B cell (primary cell): ENCODE measurements at regions not wholly inside any gene's neighbourhood (a gene's known extent, or its start where the extent isn't known, plus 50 kb on each side); places are given as distances from the start of the nearest gene placed in this dataset.

Experiments
- ATAC-seq: fragments of 200-7000 bp; cut with Tn5 transposase; one replicate; pipeline ENCODE4 v1.10.0; 2021; ENCODE audit warnings: low read depth, mild to moderate bottlenecking, moderate number of reproducible peaks, moderate library complexity
- CTCF ChIA-PET: fragments of 350-600 bp; sonication (Branson Sonifier 250); formaldehyde crosslinking; loops from one replicate; lab custom pipeline; 2021; ENCODE audit warnings: antibody characterized with exemption, inconsistent platforms; lab: Charles Lee
- POLR2A ChIA-PET: fragments of 350-600 bp; sonication (Branson Sonifier 250); formaldehyde crosslinking; loops from one replicate; lab custom pipeline; 2021; ENCODE audit warnings: antibody characterized with exemption; lab: Charles Lee
- DNase-seq: peaks from one replicate; pipeline ENCODE4 v3.0.0; 2013
- H2AFZ ChIP-seq: 2 replicates; pipeline ENCODE4 v1.6.1; 2012; ENCODE audit warnings: mild to moderate bottlenecking, low read depth, low read length; ENCODE audit not compliant: insufficient read depth, poor library complexity, severe bottlenecking
- H3K27ac ChIP-seq, 2 donors: 1 replicate in 1 of 2; 2 replicates in 1 of 2; pipeline ENCODE4 v1.5.1; 2012 to 2013; ENCODE audit warnings: low read length in 2 of 2, mild to moderate bottlenecking in 2 of 2, moderate library complexity in 1 of 2
- H3K27me3 ChIP-seq, 4 experiments: fragments of 200-600 bp in 1 of 4; sonication (generic) in 1 of 4; replicated peaks in 1 of 4; 1 replicate in 2 of 4; 2 replicates in 2 of 4; pipeline versions ENCODE4 v1.6.1 to v1.7.0; 2013 to 2016; ENCODE audit warnings: low read length in 3 of 4, mild to moderate bottlenecking in 2 of 4, mixed read lengths in 1 of 4, moderate library complexity in 1 of 4; ENCODE audit not compliant: insufficient read depth in 4 of 4, control insufficient read depth in 3 of 4; ENCODE audit errors: control extremely low read depth in 1 of 4
- H3K36me3 ChIP-seq, 2 experiments: replicated peaks in 1 of 2; 1 replicate in 1 of 2; 2 replicates in 1 of 2; pipeline versions ENCODE4 v1.6.1 to v1.7.1; 2013; ENCODE audit warnings: low read length in 1 of 2; ENCODE audit not compliant: insufficient read depth in 2 of 2, control insufficient read depth in 1 of 2; ENCODE audit errors: control extremely low read depth in 1 of 2, extremely low read depth in 1 of 2
- H3K4me1 ChIP-seq, 2 donors: fragments of 200-600 bp in 1 of 2; sonication (generic) in 1 of 2; 1 replicate in 1 of 2; 2 replicates in 1 of 2; pipeline versions ENCODE4 v1.5.1 to v1.6.1; 2013 to 2017; ENCODE audit warnings: low read length in 2 of 2; ENCODE audit not compliant: control insufficient read depth in 2 of 2, insufficient read depth in 2 of 2
- H3K4me2 ChIP-seq: replicated peaks from 2 replicates; pipeline ENCODE3; 2012; ENCODE audit warnings: mild to moderate bottlenecking, low read depth, low read length; ENCODE audit not compliant: poor library complexity, severe bottlenecking
- H3K4me3 ChIP-seq, 5 experiments: fragments of 200-600 bp in 1 of 5; sonication (generic) in 1 of 5; 1 replicate in 3 of 5; 2 replicates in 2 of 5; pipeline versions ENCODE4 v1.5.1 to v1.7.0; 2011 to 2016; ENCODE audit warnings: low read length in 4 of 5, mild to moderate bottlenecking in 4 of 5, low read depth in 2 of 5, control low read depth in 1 of 5, moderate library complexity in 1 of 5; ENCODE audit not compliant: insufficient read depth in 1 of 5; ENCODE audit errors: control extremely low read depth in 1 of 5, extremely low read depth in 1 of 5
- H3K79me2 ChIP-seq: fragments of 200-600 bp; sonication (generic); one replicate; pipeline ENCODE4 v1.6.0; 2016; ENCODE audit warnings: low read length; ENCODE audit not compliant: control insufficient read depth, insufficient read depth
- H3K9ac ChIP-seq: fragments of 200-600 bp; sonication (generic); 2 replicates; pipeline ENCODE4 v1.6.1; 2017; ENCODE audit warnings: mild to moderate bottlenecking, low read length, moderate library complexity
- H3K9me3 ChIP-seq, 3 donors: one replicate each; pipeline versions ENCODE4 v1.6.1 to v1.7.1; 2013; ENCODE audit warnings: low read length in 2 of 3; ENCODE audit not compliant: control insufficient read depth in 2 of 3, insufficient read depth in 1 of 3; ENCODE audit errors: control extremely low read depth in 1 of 3
- H4K20me1 ChIP-seq: 2 replicates; pipeline ENCODE4 v1.6.0; 2012; ENCODE audit warnings: mild to moderate bottlenecking, low read length; ENCODE audit not compliant: insufficient read depth, control insufficient read depth, poor library complexity, severe bottlenecking
- H3K27ac Mint-ChIP-seq: one replicate; pipeline ENCODE4 v1.8.0; 2021; ENCODE audit warnings: mixed read lengths
- H3K27me3 Mint-ChIP-seq: one replicate; pipeline ENCODE4 v1.8.0; 2021; ENCODE audit warnings: mixed read lengths
- H3K4me1 Mint-ChIP-seq: one replicate; pipeline ENCODE4 v1.8.0; 2021; ENCODE audit warnings: mixed read lengths
- H3K4me3 Mint-ChIP-seq: one replicate; pipeline ENCODE4 v1.8.0; 2021; ENCODE audit warnings: mixed read lengths
- H3K9me3 Mint-ChIP-seq: one replicate; pipeline ENCODE4 v1.8.0; 2022; ENCODE audit warnings: mixed read lengths; ENCODE audit not compliant: insufficient read depth
- EZH2 ChIP-seq: IDR thresholded peaks from 2 replicates; pipeline ENCODE4 v1.6.1; 2012; ENCODE audit warnings: borderline replicate concordance, low read depth, mild to moderate bottlenecking, moderate library complexity, low read length; ENCODE audit not compliant: insufficient read depth, poor library complexity, severe bottlenecking
- WGBS: methylation state at CpG from one replicate; pipeline ENCODE4 v1.1.5; 2013; ENCODE audit warnings: missing lambda C conversion rate; ENCODE audit not compliant: insufficient coverage; 5-methylcytosine and 5-hydroxymethylcytosine counted together
- intact Hi-C: fragments of 100-400 bp; cut with micrococcal nuclease; formaldehyde crosslinking; loops from one replicate; pipeline ENCODE4 v1.10.0; 2022
- TF ChIP-seq, protein P1 (sequence below): fragments of 200-600 bp; IDR thresholded peaks from one replicate; pipeline ENCODE4 v1.8.0; 2022; ENCODE audit warnings: antibody characterized with exemption, mild to moderate bottlenecking

DNA sequence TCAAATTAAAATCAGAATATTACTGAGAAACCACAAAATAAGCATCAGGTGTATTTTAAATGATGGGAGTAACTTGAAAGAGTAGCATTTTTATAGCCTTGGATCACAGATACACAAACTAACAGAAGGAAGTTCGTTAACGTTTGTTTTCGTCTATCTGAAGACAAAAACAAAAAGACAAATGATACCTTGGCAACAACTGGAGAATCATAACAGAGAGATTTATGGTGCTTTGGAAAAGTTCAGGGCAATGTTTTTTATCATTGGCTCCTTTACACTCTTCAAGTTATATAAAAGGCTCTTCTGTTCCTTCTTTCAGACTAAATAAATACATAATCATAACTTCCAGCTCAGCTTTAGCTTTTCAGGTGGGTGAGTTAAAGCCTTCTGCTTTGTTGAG is 128.1 kb upstream of the VLDLR start:
- CTCF ChIA-PET: no interaction called here
- no peak for ATAC-seq

DNA sequence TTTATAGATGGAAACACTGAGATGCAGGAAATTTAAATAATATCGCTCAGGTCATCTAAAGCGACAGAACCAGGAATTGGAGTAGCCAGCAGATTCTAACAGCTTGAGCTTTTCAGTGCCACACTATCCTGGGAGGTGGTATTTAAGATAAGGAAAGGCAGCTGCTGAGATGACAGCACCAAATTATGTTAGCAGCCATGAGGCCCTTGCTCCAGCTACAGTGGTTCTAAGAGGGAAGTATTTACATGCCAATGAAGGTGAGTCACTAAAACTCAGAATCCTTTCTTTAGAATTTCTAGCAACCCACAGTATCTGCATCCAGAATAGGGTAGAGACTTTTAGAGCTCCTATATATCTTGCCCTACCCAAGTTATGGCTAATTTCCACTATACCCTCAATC is 127.0 kb upstream of the VLDLR start:
- no peak for DNase-seq
- no peak for ATAC-seq
- Histone ChIP-seq H3K79me2 (no peaks in the 10 kb centered on the region), H3K4me3 (no peak overlapping the region), H3K36me3 (no peaks in the 10 kb centered on the region), H3K27ac (no peak overlapping the region), H4K20me1 (no peaks in the 10 kb centered on the region), H2AFZ (no peak overlapping the region), H3K4me1 (no peaks in the 10 kb centered on the region), H3K9me3 (peaks cover 0 to 2% (median 0%) of the 10 kb centered on the region in 3 donors), H3K27me3 (no peaks in the 10 kb centered on the region), H3K4me2 (no peak overlapping the region), H3K9ac (no peak overlapping the region)
- ChIA-PET CTCF (interaction anchor here (0.6 kb wide), 1 partner anchor 755 kb away, joined by 3 read pairs; no protein-coding TSS in a partner anchor), POLR2A (no interaction called here)
- no peak for TF ChIP-seq EZH2
- TF ChIP-seq, protein P1, sequence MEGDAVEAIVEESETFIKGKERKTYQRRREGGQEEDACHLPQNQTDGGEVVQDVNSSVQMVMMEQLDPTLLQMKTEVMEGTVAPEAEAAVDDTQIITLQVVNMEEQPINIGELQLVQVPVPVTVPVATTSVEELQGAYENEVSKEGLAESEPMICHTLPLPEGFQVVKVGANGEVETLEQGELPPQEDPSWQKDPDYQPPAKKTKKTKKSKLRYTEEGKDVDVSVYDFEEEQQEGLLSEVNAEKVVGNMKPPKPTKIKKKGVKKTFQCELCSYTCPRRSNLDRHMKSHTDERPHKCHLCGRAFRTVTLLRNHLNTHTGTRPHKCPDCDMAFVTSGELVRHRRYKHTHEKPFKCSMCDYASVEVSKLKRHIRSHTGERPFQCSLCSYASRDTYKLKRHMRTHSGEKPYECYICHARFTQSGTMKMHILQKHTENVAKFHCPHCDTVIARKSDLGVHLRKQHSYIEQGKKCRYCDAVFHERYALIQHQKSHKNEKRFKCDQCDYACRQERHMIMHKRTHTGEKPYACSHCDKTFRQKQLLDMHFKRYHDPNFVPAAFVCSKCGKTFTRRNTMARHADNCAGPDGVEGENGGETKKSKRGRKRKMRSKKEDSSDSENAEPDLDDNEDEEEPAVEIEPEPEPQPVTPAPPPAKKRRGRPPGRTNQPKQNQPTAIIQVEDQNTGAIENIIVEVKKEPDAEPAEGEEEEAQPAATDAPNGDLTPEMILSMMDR: no peak
- no peaks in the 10 kb centered on the region for H3K9me3 Mint-ChIP-seq
- H3K27ac Mint-ChIP-seq: no peak overlapping the region
- H3K27me3 Mint-ChIP-seq: peaks cover 7% of the 10 kb centered on the region
- intact Hi-C loops: no loop called here
- no peaks in the 10 kb centered on the region for H3K4me1 Mint-ChIP-seq
- WGBS: 100% methylated on average over 1 of the region's 2 CpGs
- H3K4me3 Mint-ChIP-seq: no peak overlapping the region

More for the DNA sequence above, 128.1 kb upstream of the VLDLR start:
- H3K36me3 ChIP-seq: no peaks in the 10 kb centered on the region
- no peak overlapping the region for H3K4me2 ChIP-seq
- no peaks in the 10 kb centered on the region for H3K27me3 ChIP-seq
- Mint-ChIP-seq H3K9me3 (no peaks in the 10 kb centered on the region), H3K4me3 (no peak overlapping the region), H3K27me3 (peaks cover 7% of the 10 kb centered on the region), H3K4me1 (no peaks in the 10 kb centered on the region), H3K27ac (no peak overlapping the region)
- no peak for DNase-seq
- H3K27ac ChIP-seq: no peak overlapping the region
- H3K4me1 ChIP-seq: no peaks in the 10 kb centered on the region
- no peaks in the 10 kb centered on the region for H4K20me1 ChIP-seq
- intact Hi-C loops: no loop called here
- no CpG with 5 or more reads among the region's 3 CpGs for WGBS
- no peak overlapping the region for H3K9ac ChIP-seq
- POLR2A ChIA-PET: no interaction called here
- no peak for TF ChIP-seq EZH2
- no peak overlapping the region for H3K4me3 ChIP-seq
- H2AFZ ChIP-seq: no peak overlapping the region
- H3K9me3 ChIP-seq: peaks cover 0 to 2% (median 0%) of the 10 kb centered on the region in 3 donors
- H3K79me2 ChIP-seq: no peaks in the 10 kb centered on the region
